GM13976 (cell line): ENCODE measurements at regions not wholly inside any gene's neighbourhood (a gene's known extent, or its start where the extent isn't known, plus 50 kb on each side); places are given as distances from the start of the nearest gene placed in this dataset.
"Not testable (repeated sequence)": the region's sequence is repeated elsewhere in the genome, so short reads cannot be mapped to it uniquely, and the experiment has no call there.

Source experiments
- DNase-seq: peaks from one replicate; pipeline ENCODE4 v3.0.0; 2012; ENCODE audit warnings: low spot score
- in situ Hi-C: fragments of 300-500 bp; cut with MboI; formaldehyde crosslinking; loops from one replicate; pipeline ENCODE4 v1.12.0; 2022; ENCODE audit warnings: low sequenced_read_pairs, mixed read lengths, inconsistent platforms; ENCODE audit not compliant: unreplicated experiment
- TF ChIP-seq, protein P1 (sequence below): IDR thresholded peaks from 2 replicates; pipeline ENCODE4 v1.5.1; 2012; ENCODE audit warnings: borderline replicate concordance, mild to moderate bottlenecking; ENCODE audit not compliant: insufficient read depth; ENCODE audit errors: extremely low read depth, missing control alignments, control extremely low read depth

DNA sequence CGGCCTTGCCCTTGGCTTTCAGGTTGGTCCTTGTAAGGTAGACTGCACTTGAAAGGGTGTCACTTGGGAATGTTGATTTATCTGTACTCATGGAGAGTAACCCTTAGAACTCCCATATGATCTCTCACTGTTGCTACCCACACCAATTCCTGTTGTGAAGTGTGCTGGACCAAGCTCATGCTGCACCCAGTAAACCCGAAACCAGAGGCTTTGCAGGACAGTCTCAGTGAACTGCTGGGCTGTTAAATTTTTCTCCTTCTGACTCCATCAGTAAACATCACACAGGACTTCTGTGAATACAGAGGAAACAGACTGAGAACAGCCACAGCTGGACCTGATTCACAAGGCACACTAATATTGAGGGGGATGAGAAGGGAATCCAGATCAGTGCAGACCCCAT, 783.0 kb downstream of the TMEM121 start:
- DNase-seq: no peak
- TF ChIP-seq, protein P1, sequence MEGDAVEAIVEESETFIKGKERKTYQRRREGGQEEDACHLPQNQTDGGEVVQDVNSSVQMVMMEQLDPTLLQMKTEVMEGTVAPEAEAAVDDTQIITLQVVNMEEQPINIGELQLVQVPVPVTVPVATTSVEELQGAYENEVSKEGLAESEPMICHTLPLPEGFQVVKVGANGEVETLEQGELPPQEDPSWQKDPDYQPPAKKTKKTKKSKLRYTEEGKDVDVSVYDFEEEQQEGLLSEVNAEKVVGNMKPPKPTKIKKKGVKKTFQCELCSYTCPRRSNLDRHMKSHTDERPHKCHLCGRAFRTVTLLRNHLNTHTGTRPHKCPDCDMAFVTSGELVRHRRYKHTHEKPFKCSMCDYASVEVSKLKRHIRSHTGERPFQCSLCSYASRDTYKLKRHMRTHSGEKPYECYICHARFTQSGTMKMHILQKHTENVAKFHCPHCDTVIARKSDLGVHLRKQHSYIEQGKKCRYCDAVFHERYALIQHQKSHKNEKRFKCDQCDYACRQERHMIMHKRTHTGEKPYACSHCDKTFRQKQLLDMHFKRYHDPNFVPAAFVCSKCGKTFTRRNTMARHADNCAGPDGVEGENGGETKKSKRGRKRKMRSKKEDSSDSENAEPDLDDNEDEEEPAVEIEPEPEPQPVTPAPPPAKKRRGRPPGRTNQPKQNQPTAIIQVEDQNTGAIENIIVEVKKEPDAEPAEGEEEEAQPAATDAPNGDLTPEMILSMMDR: no peak
- in situ Hi-C loops: no loop called here

DNA sequence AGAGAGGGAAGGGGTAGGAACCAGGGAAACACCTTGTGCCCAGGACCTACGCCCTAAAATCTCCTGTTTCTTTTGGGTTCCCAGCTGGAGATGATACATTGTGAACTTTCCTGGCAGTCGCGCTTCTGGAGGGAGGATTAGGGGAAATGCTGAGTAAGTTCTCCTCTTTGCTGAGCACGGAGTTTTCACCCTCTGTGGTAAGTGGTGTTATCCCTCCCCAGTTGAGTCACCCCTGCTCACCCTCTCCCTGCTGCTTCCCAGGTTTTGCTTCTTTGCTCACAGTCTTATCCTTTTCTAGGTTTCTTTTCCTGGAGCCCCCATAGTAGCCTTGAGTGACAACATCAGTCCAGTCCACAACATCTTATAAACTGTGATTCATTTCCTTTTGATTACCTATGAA, 789.1 kb downstream of the TMEM121 start:
- TF ChIP-seq, protein P1: no peak
- in situ Hi-C loops: no loop called here
- DNase-seq: no peak

DNA sequence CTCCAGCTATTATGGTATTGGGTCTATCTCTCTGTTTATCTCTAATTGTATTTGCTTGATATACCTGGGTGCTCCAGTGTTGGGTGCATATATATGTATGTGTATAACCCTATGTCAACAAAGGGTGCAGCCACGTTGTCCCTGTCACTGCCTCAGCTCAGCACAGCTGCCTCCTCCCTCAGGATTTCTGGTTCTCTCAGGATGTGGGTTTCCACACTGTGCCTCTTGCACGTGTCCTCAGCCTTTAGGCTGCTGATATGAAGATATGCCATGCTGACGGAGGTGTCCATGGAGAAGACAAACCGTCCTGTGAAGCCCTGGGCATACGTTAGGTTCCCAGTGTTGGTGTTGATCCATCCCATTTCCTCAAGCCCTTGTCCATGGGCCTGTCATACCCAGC, 791.2 kb downstream of the TMEM121 start:
- in situ Hi-C loops: no loop called here
- DNase-seq: no peak
- TF ChIP-seq, protein P1: no peak

DNA sequence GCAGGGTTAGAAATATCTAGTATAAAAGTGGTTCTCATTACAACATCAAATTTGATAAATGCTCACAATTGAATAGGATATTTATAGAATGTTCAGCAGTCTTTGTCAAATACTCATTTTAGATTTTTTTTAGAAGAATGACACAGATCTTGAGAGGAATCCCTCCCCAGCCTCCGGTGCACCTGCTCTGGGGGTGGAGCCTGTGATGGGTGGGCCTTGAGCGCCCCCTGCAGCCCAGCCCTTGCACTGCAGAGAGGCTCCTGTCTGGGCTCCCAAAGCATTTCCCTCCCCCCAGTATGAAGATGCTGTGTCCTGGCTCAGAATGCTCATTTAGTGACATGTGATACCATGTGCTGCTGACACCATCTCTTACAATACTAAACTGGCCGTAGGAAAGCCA, 792.3 kb downstream of the TMEM121 start:
- in situ Hi-C loops: no loop called here
- peak; percentile 68 for DNase-seq
- TF ChIP-seq, protein P1: peak; percentile 67

DNA sequence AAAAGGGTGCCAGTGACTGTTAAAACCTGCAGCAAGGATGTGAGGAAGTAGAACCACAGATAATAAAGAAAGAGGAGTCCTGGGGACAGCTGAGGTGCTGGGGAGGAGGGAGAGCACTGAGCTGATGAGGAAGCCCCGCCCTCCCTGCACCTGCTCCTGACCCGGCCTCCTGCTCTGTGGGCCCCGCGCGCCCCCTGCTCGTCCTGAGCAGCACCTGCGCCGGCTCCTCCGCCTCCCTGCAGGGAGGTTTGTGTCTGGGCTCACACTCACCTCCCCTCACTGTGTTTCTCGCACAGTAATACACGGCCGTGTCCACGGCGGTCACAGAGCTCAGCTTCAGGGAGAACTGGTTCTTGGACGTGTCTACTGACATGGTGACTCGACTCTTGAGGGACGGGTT, 797.6 kb downstream of the TMEM121 start:
- DNase-seq, in situ Hi-C loops: not testable (repeated sequence)
- TF ChIP-seq, protein P1: peak; percentile 23

DNA sequence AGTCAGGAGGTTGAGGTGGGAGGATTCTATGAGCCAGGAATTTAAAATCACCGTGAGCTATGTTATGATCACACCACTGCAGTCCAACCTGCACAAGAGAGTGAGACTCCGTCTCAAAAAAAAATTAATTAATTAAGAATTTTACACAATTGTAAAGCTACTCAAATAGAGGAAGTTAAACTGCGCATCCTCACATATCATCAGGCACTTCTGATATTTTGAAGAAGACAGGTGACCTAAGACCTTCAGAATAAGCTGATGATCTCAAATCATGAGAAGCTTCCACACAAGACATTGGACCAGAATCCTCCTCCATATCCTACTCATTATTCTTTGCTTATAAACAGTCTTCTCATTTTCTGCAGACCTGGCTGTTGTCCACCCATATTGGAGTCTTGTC, 800.9 kb downstream of the TMEM121 start:
- in situ Hi-C loops: no loop called here
- DNase-seq: no peak
- TF ChIP-seq, protein P1: no peak

DNA sequence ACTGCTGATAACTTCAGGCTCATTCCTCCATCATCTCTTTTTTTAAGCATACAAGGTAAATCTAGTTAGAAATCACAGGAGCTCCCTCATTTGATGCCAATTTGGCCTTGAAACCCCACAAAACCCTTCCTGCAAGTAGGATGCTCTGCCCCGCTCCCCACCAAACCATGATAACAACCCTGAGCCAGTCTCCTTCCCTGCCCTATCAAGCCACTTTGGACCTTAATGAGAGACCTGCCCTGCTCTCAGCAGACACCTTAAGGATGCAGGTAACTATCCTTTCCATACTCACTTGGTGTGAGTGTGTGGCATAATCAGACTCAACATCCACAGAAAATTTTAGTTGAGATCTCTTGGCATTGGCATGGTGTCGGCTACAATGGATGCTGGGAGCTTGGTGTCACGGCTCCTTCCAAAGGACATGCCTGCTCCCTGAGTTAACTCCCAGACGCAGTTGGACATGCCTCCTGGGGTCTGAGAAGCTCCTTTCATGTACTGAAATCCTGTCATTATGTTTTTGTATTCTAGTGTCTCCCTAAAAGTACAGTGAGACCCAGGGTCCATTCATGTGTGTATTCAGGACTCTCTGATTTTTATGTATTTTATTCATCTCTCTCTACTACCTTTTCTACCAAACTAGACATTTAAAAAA, 801.4 kb downstream of the TMEM121 start:
- DNase-seq, in situ Hi-C loops: not testable (repeated sequence)

DNA sequence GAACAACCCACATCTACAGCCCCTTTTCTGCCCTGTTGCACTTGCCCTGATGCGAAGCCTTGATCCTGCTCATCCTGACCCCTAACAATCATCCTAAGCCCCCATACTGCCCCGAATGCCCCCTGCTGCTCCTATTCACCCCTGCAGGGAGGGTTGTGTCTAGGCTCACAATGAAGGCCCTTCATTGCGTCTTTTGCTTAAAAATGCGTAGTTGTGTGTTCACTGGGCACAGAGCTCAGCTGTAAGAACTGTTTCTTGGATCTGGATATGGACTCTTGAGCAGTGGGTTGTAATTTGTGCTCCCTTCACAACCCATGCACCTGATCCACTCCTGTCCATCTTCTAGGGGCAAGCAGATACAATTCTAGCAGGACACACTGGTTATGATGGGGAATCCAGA, 802.9 kb downstream of the TMEM121 start:
- in situ Hi-C loops, DNase-seq: not testable (repeated sequence)

DNA sequence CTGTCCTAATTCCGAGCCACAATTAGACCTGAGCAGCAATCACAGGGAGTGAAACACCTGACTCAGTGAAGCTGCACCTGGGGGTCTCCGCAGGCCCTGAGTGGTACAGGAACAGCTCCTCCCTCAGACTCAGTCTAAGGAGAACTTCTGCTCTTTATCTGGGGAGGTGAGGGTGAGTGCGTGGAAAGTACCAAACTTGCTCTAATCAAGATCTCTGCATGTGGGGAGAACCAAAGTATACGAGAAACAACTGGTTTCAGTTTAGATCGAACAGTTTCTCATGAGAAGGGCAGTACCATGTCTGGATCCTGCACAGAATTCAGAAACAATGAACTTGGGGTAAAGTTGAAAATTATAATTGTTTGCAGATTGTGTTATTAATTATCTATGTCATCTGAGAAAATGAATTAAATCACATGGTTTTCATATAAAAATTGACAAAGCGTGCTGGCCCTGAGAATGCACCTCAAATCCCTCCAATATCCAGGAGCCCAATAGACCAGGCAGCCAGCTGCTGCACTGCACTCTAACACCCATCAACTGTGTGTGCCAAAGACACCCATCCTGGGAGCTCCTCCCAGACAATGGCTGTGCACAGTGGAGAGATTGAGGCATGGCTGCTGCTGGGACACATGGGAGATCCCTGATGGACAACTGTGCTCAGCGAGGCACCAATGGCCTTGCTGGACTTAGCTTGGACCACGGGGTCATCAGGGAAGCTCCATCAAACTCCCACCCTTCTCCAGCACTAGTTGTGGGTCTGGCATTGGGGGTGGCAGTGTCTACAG, 803.8 kb downstream of the TMEM121 start:
- DNase-seq, in situ Hi-C loops: not testable (repeated sequence)
